Neural crest cell (in vitro differentiated cells): ENCODE measurements at regions not wholly inside any gene's neighbourhood (a gene's known extent, or its start where the extent isn't known, plus 50 kb on each side); places are given as distances from the start of the nearest gene placed in this dataset.
A peak's percentile ranks its signal among the peaks of the same experiment; 100 is the strongest.

Experiments used
- DNase-seq: peaks from one replicate; pipeline ENCODE4 v3.0.0; 2021; ENCODE audit warnings: low read depth, mixed read lengths, low spot score
- H3K27ac Mint-ChIP-seq: one replicate; pipeline ENCODE4 v1.8.0; 2021; ENCODE audit warnings: mild to moderate bottlenecking, mixed read lengths; ENCODE audit not compliant: unreplicated experiment
- H3K27me3 Mint-ChIP-seq: 2 replicates; pipeline ENCODE4 v1.8.0; 2021; ENCODE audit warnings: low read depth, mild to moderate bottlenecking, mixed read lengths
- H3K36me3 Mint-ChIP-seq: 2 replicates; pipeline ENCODE4 v1.8.0; 2021; ENCODE audit warnings: low read depth, mild to moderate bottlenecking, mixed read lengths
- H3K4me1 Mint-ChIP-seq: 2 replicates; pipeline ENCODE4 v1.8.0; 2021; ENCODE audit warnings: mixed read lengths
- H3K4me3 Mint-ChIP-seq: one replicate; pipeline ENCODE4 v1.8.0; 2021; ENCODE audit warnings: mild to moderate bottlenecking, mixed read lengths
- H3K9me3 Mint-ChIP-seq: 2 replicates; pipeline ENCODE4 v1.8.0; 2021; ENCODE audit warnings: mixed read lengths
- CTCF ChIP-seq: fragments of 200-600 bp; sonication (generic); conservative IDR thresholded peaks from 2 replicates; pipeline ENCODE4 v1.5.0; 2021; ENCODE audit warnings: antibody characterized with exemption, mild to moderate bottlenecking

- Mint-ChIP-seq H3K9me3 (peaks cover 8% of the 10 kb centered on the region), H3K4me1 (peaks cover 31% of the 10 kb centered on the region), H3K27ac (no peak overlapping the region), H3K4me3 (no peak overlapping the region), H3K36me3 (no peaks in the 10 kb centered on the region), H3K27me3 (no peaks in the 10 kb centered on the region)
- no peak for DNase-seq
- no peak for TF ChIP-seq CTCF
These were observed 129.1 kb upstream of the SPACA1 start for GRCh38 chr6:87918461-87918941.

GRCh38 chr6:87917886-87918285 lies 129.8 kb upstream of the SPACA1 start:
- no peaks in the 10 kb centered on the region for H3K27me3 Mint-ChIP-seq
- H3K9me3 Mint-ChIP-seq = peaks cover 8% of the 10 kb centered on the region
- DNase-seq = no peak
- TF ChIP-seq CTCF = no peak
- no peak overlapping the region for H3K4me3 Mint-ChIP-seq
- H3K36me3 Mint-ChIP-seq = no peaks in the 10 kb centered on the region
- H3K4me1 Mint-ChIP-seq = peaks cover 36% of the 10 kb centered on the region
- H3K27ac Mint-ChIP-seq = no peak overlapping the region

- no peak overlapping the region for H3K4me3 Mint-ChIP-seq
- peaks cover 42% of the 10 kb centered on the region for H3K4me1 Mint-ChIP-seq
- no peak overlapping the region for H3K27ac Mint-ChIP-seq
- TF ChIP-seq CTCF = no peak
- H3K36me3 Mint-ChIP-seq = no peaks in the 10 kb centered on the region
- H3K9me3 Mint-ChIP-seq = peaks cover 8% of the 10 kb centered on the region
- no peaks in the 10 kb centered on the region for H3K27me3 Mint-ChIP-seq
- DNase-seq = no peak
These were observed 131.2 kb upstream of the SPACA1 start for GRCh38 chr6:87916446-87916845.

- no peak overlapping the region for H3K4me3 Mint-ChIP-seq
- no peak overlapping the region for H3K27ac Mint-ChIP-seq
- no peak for DNase-seq
- peaks cover 4% of the 10 kb centered on the region for H3K9me3 Mint-ChIP-seq
- H3K4me1 Mint-ChIP-seq = peaks cover 42% of the 10 kb centered on the region
- H3K27me3 Mint-ChIP-seq = no peaks in the 10 kb centered on the region
- no peaks in the 10 kb centered on the region for H3K36me3 Mint-ChIP-seq
- no peak for TF ChIP-seq CTCF
These were observed 132.8 kb upstream of the SPACA1 start for GRCh38 chr6:87914637-87915395.

- H3K27ac Mint-ChIP-seq = peak overlapping the region; percentile 96
- no peak for TF ChIP-seq CTCF
- H3K36me3 Mint-ChIP-seq = no peaks in the 10 kb centered on the region
These were observed 133.7 kb upstream of the SPACA1 start for GRCh38 chr6:87913974-87914373.

More at GRCh38 chr6:87913974-87914373, 133.7 kb upstream of the SPACA1 start:
- peak overlapping the region; percentile 53 for H3K4me3 Mint-ChIP-seq
- no peak for DNase-seq
- H3K27me3 Mint-ChIP-seq = no peaks in the 10 kb centered on the region
- peaks cover 46% of the 10 kb centered on the region for H3K4me1 Mint-ChIP-seq
- H3K9me3 Mint-ChIP-seq = peaks cover 4% of the 10 kb centered on the region
